ENCODE measurements at regions not wholly inside any gene's neighbourhood (a gene's known extent, or its start where the extent isn't known, plus 50 kb on each side); places are given as distances from the start of the nearest gene placed in this dataset.

DNA sequence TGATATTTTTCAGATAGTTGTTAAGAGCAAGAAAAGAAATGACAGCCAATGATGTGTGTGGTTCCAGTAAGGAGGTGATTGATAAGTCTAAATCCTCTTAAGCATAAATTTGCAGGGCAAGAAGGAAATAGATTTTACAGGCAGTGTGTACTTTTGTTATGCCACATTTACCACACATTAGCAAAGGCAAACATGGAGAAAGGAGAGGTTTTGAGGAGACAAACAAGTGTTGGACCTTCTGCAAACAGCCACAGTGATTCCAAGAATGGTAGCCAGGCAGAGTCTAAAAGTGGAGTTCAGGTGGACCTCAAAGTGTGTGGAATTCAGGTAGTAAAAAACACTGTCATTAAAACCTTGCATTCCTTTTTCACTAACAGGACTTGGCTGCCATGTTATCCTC, 295.9 kb upstream of the ITGA1 start:
- no peak for TF ChIP-seq CTCF (IDR thresholded peaks at IDR 0.05; ENCODE audit: borderline replicate concordance)
- Histone ChIP-seq H3K4me1 (no peaks in the 10 kb centered on the region), H3K36me3 (no peaks in the 10 kb centered on the region), H3K27me3 (ENCODE audit: low read depth) (no peaks in the 10 kb centered on the region), H3K27ac (replicated peaks) (no peak overlapping the region), H3K9me3 (replicated peaks) (no peaks in the 10 kb centered on the region), H3K4me3 (no peak overlapping the region)
- intact Hi-C loops (cut with micrococcal nuclease) = no loop called here
- no peak for DNase-seq

DNA sequence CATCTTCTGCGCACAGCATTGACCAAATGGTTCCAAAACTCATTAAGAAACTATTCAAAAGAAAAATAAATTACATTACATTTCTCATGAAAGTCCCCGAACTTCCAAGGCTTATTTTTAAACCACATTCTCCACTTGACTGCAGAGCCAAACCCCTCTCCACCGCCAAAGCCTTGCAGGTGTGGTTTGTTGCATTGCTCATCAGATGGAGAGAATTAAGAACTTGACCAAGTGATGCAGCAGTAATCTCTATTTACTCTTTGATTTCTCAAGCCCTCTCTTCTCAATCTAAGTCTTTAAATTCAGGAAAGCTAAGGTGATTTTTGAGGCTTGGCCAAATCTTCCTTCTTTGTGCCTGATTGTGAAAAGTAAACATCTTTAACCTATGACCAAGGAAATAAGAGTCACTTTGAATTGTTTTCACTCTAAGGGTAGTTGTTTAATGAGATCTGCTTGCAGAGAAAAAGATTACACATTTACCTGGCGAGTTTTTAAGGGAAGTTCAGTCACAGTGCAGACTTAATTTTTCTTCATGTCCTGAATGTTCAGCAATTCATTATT, 290.5 kb upstream of the ITGA1 start:
- no peaks in the 10 kb centered on the region for H3K27me3 ChIP-seq (ENCODE audit: low read depth)
- no peak for TF ChIP-seq CTCF (IDR thresholded peaks at IDR 0.05; ENCODE audit: borderline replicate concordance)
- H3K27ac ChIP-seq (replicated peaks) = no peak overlapping the region
- no peaks in the 10 kb centered on the region for H3K9me3 ChIP-seq (replicated peaks)
- no peaks in the 10 kb centered on the region for H3K4me1 ChIP-seq
- no peak for DNase-seq
- no peaks in the 10 kb centered on the region for H3K36me3 ChIP-seq
- H3K4me3 ChIP-seq = no peak overlapping the region
- intact Hi-C loops (cut with micrococcal nuclease) = no loop called here

- TF ChIP-seq CTCF (IDR thresholded peaks at IDR 0.05; ENCODE audit: borderline replicate concordance) = no peak
- H3K4me1 ChIP-seq = no peaks in the 10 kb centered on the region
- intact Hi-C loops (cut with micrococcal nuclease) = no loop called here
These were observed 289.1 kb upstream of the ITGA1 start for GRCh38 chr5:52498607-52499006.

GRCh38 chr5:52502460-52502999, 285.2 kb upstream of the ITGA1 start:
- no peak overlapping the region for H3K27ac ChIP-seq (replicated peaks)
- TF ChIP-seq CTCF (IDR thresholded peaks at IDR 0.05; ENCODE audit: borderline replicate concordance) = no peak
- no peaks in the 10 kb centered on the region for H3K27me3 ChIP-seq (ENCODE audit: low read depth)
- no peaks in the 10 kb centered on the region for H3K36me3 ChIP-seq
- H3K4me1 ChIP-seq = no peaks in the 10 kb centered on the region
- intact Hi-C loops (cut with micrococcal nuclease) = no loop called here
- H3K9me3 ChIP-seq (replicated peaks) = no peaks in the 10 kb centered on the region
- no peak overlapping the region for H3K4me3 ChIP-seq
- DNase-seq = no peak

More at GRCh38 chr5:52498607-52499006, 289.1 kb upstream of the ITGA1 start:
- Histone ChIP-seq H3K27ac (replicated peaks) (no peak overlapping the region), H3K27me3 (ENCODE audit: low read depth) (no peaks in the 10 kb centered on the region), H3K9me3 (replicated peaks) (no peaks in the 10 kb centered on the region), H3K36me3 (no peaks in the 10 kb centered on the region), H3K4me3 (no peak overlapping the region)
- DNase-seq = no peak

DNA sequence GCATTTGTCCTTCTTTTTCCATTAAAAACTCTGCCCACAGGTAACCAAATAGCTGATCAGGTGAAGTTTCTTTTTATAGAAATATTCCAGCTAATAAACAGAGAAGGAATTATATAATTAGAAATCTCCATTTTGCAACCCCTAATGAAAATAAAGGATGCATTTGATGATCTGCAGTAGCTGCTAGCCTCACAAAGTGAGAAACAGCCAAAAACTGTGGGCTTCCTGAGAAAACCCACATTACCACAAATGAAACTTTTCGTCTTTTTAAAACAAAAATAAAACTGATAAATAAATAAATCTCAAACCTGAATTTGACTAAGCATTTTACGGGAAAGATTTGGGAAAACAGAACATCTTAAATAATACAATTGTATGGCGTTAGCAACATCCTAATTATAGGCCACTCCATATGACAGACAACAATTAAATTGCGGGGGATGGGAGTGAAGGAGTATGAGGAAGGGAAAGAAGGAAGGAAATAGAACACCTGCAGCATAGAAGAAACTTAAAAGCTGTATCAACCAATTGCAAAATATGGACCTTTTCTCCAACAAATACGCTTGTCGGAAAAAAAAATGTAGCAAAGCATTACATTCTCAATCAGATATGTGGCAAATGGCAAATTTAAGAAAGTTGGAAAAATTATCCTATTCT, 283.0 kb upstream of the ITGA1 start:
- no peak for TF ChIP-seq CTCF (IDR thresholded peaks at IDR 0.05; ENCODE audit: borderline replicate concordance)
- Histone ChIP-seq H3K4me3 (no peak overlapping the region), H3K27me3 (ENCODE audit: low read depth) (no peaks in the 10 kb centered on the region), H3K36me3 (no peaks in the 10 kb centered on the region), H3K9me3 (replicated peaks) (no peaks in the 10 kb centered on the region), H3K27ac (replicated peaks) (no peak overlapping the region), H3K4me1 (no peaks in the 10 kb centered on the region)
- DNase-seq = no peak
- intact Hi-C loops (cut with micrococcal nuclease) = no loop called here
